Ammon's horn (tissue), 1 donor: ENCODE measurements at regions not wholly inside any gene's neighbourhood (a gene's known extent, or its start where the extent isn't known, plus 50 kb on each side); places are given as distances from the start of the nearest gene placed in this dataset.

Experiments
- DNase-seq: peaks from one replicate; pipeline ENCODE4 v3.0.0-alpha.2; 2016; ENCODE audit warnings: low spot score

DNA sequence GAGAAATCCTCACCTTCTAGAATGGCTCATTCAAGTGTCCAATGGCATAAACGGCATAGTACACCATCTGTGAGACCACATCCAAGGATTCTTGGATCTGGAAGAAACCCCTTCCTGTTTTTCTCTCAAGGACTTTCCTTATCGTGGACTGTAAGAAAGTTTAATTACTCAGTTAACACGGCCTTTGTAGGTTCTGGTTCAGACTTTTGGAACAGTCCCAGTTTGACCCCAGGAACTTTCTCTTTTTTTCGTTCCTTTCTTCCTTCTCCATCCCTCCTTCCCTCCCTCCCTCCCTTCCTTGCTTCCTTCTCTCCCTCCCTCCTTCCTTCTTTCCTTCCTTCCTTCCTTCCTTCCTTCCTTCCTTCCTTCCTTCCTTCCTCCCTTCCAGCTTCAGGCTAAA is 343.5 kb upstream of the SMIM31 start:
- no peak for DNase-seq

DNA sequence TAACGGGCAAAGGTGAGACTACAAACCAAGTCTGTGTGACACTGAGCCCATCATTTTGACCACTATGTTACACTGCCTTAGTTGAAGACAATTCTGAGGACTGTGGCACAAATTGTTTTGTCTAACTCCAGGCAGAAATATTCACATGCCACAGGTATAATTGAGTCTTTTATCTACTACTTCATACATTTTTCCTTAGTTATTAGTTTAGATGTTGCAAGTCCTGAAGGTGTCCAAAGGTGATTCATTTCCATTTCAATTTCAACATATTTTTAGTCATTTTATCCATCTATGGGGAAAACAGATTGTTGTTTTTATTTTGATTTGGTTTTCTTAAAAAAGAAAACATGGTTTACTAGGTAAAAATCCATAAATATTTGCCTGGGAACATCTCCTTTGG is 341.7 kb upstream of the SMIM31 start:
- no peak for DNase-seq

DNA sequence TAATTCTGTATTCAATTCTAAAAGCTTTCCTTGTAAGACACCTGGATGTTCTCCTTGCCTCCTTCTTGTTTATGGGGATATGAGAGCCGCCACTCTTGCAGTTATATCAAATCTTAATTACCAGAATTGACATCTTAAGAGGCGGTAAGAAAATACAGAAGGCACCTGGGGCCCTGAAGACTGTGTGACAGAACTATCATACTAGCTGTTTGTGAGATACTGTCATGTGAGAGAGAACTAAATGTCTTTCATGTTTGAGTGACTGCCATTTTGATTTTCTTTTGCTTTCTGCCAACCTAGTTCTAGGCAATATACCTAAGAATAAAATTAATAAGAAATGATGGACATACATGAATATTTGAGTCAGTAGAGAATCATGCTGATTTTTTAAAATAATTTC is 340.2 kb upstream of the SMIM31 start:
- DNase-seq, result no peak

DNA sequence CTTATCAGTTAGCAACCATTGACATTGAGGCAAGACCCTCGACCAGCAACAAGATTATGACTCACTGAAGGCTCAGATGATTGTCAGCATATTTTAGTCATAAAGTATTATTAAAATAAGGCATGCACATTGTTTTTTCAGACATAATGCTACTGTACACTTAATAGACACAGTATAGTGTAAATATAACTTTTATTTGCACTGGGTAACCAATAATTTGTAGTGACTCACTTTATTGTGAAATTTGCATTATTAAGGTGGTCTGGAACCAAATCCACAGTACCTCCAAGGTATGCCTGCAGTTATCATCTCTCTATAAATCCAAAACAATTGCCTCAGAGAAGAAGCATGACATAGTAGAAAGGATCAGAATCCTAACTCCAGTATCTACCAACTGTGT is 330.1 kb upstream of the SMIM31 start:
- no peak for DNase-seq

DNA sequence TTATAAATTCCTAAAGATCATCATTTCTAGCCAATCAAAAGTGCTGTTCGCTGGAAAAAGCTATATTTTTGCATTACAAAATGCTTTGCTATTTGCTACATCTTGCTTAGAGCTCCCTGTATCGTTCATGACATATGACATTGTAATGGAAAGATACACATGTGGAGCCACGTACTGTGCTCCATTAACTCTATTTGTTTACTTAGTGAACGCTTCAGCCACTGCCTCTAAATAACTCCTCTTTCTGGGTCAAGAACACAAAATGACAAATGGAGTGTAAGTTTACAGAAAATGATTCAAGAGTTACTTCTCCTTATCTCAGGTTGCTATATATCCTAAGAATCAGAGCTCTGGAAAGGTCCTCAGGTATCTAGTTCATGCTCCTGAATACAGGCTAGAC is 329.1 kb upstream of the SMIM31 start:
- no peak for DNase-seq

DNA sequence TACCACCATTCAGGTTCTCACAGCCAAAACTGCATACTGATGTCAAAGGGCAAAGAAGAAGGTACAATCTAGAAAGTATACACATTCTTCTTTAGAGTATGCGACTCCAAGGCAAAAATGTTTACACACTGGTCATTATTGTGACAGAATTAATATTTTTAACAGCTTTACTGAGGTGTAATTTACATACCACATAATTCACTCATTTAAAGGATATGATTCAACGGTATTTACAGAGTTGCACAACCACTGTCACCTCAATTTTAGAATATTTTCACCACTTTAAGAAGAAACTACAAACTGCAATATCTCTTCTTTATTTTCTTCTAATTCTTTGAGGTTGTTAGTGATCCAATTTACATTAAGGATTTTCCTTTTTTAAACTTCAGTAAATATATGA is 325.4 kb upstream of the SMIM31 start:
- DNase-seq, result no peak

DNA sequence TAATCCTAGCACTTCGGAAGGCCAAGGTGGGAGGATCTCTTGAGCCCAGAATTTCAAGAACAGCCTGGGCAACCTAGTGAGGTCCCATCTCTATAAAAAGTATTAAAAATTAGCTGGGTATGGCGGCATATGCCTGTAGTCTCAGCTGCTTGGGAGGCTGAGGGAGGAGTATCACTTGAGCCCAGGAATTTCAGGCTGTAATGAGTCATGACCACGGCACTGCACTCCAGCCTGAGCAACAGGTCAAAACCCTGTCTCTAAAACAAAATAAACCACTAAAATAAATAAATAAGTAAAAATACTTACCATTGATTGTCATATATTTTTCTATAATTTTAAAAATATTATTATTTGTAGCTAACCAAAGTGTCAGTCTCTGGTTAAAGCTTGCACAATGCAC is 315.6 kb upstream of the SMIM31 start:
- DNase-seq, result no peak

DNA sequence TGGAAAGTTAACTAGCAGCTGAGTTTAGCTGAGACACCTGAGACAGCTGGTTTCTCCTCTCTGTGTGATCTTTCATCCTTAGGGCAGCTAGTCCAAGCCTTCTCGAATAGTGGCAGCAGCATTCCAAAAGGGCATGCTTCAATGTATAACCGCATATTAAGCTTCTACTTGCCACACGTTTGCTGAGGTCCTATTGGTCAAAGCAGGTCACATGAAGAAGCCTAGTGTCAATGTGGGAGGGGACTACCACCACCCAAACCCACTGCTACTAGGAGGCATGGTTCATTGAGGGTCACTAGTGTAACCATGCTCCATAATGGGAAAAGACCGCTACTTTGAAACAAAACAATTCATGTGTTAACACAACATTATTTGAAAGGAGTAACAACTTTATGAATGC is 314.9 kb upstream of the SMIM31 start:
- no peak for DNase-seq

DNA sequence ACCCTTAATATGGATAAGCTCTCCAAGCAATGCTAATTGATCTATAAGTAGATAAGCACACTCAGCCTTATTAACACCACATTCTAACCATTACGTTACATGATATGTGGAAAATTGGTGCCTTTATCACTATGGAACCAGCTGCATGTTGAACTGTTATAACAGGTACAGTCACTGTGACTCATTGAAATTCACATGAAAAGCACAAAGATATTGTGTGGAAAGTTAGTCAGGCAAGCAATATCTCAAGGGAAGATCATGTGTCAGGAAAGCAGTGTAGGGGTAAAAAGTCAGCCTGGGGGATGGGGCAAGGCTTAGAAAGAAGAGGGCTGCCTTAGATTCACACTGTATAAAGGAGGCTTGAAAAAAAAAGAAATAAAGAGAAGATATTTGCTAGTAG is 313.7 kb upstream of the SMIM31 start:
- no peak for DNase-seq

DNA sequence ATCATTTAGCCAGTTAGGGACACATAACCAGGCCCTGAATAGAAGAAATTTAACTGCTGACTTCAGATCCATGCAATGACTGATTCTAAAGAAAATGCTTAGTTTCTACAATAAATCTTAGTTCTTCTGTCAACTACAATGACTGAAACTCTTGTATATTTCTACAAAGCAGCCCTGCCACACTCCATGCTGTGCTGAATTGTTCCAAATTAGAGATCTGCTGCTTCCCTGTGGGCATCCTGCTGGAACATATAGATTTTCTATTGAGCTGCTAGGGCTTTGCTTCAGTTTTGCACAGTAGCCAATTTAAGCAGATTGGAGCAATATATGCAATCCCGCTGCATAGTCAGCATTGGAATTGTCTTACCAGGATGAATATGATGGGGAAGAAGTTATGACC is 312.8 kb upstream of the SMIM31 start:
- DNase-seq, result no peak

DNA sequence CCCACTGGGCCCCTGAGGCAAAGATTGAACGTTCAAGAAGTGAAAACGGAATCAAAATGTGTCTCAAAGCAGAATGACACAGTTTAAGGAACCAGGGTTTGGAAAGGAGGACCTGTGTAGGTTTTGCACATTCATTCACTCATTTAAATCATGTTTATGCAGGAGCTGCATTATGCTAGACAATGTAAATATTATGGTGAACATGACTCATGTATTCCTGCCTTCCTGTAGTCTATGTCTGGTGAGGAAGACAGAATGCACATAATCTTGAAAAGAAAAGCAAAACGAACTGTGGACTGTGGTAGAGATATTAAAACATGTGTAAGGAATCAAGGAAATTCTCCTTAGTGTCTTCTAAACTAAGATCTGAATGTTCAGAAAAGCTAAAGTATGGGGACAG is 311.8 kb upstream of the SMIM31 start:
- no peak for DNase-seq

DNA sequence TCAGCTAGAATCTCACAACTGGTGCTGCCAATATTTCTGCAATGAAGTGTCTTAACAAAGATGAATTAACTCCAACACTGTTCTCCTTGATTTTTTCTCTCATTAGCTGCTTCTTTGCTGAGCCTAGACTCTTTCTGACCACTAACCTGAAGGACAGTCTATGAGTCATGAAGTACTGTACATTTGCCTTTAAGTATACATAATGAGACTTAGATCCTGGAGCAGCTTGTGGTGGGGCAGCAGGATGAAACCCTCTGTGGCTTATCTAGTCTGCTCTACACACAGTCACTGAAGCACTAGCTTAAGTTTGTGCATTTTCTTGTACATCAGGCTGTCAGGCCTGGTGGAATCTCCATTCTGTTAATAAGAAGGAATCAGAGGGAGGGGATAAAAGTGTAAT is 307.4 kb upstream of the SMIM31 start:
- no peak for DNase-seq

DNA sequence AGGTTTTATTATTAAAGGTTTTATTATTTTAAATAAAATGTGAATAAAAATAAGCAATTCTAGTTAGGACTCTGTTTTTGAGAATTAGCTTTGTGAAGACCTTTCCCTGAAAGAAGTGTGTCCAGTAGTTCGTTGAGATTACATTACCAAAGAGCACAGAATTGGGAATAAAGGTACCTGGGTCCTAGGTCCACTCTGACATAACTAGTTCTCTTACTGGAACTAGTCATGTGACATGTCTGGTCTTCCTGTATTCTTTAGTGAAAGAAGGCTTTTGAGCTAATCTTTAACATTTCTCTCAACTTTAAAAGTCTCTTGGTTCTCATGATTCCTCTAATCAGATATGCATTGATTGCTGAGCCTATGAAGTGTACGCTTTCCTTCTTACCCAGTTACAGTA is 292.0 kb upstream of the SMIM31 start:
- DNase-seq, result no peak

DNA sequence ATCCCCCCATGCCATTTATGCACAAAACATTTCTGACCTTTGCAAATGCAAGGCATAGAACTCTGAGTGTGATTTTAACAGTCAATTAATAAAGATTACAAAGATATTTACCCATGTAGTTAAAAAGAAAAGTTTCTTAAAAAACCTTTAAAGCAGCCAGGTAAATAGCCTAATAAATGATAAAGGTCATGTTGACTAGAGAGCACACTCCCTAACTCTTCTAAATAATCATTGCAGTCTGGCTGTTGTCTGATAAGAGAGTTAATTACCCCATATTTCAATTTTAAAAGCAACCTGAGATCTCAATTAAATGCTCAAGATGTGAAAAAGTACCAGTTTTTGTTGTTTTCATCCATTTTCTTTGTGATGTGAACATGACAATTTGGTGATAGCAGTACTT is 291.5 kb upstream of the SMIM31 start:
- no peak for DNase-seq

DNA sequence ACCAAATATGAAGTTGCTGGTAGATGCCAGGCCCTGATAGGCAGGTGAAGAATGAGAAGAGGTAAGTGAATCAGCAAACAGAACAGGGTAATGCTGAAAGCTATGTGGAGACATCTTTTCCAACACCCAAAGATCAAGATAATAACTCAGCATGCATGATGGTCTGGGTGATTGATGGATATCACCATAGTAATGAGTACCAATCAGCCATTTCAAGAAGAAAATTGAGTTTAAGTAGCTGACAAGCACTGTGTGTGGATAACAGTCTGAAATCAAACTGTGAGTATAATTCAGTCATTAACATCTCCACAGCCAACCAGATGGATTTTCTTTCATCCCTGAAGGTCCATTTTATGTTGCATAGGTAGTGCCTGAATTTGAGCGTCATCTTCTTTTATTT is 289.6 kb upstream of the SMIM31 start:
- DNase-seq, result no peak

DNA sequence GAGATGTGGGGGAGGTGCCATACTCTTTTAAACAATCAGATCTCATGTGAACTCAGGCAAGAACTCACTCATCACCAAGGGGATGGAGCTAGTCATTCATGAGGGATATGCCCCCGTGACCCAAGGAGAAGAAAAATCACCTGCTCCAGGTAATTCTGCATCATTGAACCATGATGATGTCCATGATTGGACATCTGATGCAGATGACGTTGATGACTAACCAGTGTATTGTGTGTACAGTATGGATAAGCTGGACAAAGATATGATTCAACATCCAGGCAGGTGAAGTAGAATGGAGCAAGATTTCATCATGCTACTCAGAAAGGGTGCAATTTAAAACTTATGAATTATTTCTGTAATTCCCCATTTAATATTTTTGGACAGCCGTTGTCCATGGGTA is 286.4 kb upstream of the SMIM31 start:
- no peak for DNase-seq

DNA sequence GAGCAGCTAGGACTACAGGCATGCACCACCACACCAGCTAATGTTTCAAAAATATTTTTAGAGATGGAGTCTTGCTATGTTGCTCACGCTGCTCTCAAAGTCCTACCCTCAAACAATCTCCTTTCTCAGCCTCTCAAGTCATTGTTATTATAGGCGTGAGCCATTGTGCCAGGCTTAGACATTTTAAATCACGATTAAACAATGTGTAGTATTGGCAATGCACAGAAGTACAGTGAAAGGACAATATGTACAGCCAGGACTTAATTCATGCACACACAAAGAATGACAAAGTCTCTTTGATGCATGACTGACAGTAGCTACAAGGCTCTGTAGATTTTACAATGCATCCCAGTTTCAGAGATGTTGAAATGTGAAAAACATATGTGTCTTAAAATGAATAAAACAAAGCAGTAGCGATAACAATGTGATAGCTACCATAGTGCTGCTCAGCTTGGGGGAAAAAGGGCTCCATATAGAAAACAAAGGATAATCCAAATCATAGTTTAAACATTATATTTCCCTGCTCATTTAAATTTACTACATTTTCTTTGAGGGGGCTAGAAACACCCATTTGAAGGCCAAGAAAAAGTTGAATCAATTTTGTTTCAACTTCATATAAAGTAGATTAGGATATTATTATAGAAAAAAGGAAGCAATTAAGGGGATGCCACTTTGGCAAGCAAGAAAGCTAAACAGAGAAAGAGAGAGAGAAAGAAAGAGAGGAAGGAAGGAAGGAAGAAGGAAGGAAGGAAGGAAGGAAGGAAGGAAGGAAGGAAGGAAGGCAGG is 272.4 kb upstream of the SMIM31 start:
- no peak for DNase-seq

DNA sequence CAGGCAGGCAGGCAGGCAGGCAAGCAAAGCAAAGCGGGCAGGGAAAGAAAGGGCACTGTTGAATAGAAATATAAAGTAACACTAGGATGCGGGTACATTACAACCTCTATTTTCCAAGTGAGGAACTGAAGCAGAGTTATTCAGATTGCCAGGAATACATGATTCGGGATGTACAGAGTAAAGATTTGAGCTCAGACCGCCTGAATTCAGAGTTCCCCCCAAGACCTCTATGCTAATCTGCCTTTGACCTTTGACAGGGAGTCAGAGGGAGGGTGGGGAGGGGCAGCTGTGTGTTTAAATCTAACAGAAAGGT is 271.9 kb upstream of the SMIM31 start:
- no peak for DNase-seq

DNA sequence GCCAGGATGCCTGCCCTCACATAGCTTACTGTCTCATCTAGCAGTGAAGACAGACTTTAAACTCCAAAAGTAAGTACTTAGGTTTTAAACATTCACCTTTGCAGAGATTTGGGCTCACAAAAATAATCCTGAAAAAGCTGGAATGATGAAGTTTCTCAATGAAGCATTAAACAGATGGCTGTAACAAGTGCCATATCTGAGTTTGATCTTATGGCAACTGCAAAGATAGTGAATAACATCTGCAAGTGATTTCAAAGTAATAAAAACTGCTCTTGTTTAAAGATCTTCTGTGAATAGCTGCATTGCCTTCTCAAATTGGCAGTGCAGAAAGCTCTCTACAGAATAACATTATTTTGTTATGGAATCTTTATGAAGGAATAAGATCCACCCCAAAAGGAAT is 271.2 kb upstream of the SMIM31 start:
- no peak for DNase-seq

DNA sequence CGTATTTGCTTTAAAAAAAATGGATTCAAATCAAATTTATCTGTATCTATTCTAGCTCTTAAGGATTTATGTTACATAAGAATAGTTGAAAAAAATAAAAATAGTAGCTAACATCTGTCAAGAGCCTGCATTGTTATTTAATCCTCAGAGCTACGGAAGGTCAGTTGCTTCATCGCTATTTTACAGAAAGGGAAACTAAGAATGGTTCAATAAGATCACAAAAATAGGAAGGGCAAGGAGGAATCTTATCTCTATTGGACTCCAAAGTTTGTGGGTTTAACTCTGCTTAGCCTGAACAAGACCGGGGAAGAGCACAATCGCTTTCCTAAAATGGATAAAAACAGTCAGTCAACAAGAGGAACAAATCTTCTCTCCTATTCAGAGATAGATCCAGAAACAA is 270.2 kb upstream of the SMIM31 start:
- no peak for DNase-seq

DNA sequence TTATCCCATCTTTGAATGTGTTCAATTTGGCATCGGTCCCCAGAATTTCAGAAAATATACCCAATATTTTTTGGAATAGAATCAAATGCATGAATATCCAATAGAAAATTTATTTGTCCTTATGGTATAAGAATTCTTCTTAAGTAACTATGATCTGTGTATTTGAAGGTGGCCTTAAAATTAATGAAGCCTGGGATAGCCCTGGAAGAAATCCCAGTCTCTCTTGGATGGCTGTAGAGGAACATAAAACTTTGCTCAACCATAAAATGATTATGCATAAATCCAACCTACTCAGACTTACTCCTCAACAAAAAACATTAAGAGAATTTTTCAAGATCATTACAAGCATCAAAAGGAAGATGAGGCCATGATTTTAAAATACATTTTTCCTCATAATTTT is 269.4 kb upstream of the SMIM31 start:
- DNase-seq, result no peak

DNA sequence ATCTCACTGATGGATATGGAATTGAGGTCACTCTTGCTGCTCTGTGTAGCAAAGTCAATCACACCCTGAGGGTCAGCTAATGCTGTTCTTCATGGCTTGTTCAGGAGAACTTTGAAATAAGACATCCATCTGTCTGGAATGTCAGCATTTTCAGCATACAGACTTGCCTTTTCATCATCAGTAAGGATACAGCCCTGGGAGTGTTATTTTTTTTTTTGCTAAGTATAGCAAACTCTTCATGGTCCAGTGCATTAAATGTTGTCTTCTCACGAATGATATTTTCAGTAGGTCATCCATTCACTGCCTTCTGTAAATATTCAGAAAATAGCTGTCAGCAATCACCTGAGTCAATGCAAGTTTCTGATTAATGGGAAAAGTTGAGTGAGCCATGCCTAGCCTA is 268.8 kb upstream of the SMIM31 start:
- no peak for DNase-seq

DNA sequence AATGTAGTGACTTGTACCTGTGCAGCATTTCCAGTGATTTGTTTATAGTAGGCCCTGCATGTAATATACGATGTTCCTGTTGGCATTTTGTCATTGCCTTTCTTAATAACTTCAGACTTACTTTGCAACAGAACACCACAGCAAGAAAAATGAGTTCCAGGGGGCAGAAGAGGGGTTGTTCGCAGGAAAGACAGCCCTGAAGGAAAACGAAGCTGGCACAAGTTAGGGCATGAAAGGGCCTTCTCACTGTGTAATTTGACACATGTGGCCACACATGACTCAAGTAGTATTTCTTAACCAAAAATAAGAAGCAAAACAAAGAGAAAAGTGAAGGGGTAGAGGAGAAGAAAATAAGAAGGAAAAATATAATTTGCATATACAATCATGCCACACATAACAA is 265.8 kb upstream of the SMIM31 start:
- DNase-seq, result no peak

DNA sequence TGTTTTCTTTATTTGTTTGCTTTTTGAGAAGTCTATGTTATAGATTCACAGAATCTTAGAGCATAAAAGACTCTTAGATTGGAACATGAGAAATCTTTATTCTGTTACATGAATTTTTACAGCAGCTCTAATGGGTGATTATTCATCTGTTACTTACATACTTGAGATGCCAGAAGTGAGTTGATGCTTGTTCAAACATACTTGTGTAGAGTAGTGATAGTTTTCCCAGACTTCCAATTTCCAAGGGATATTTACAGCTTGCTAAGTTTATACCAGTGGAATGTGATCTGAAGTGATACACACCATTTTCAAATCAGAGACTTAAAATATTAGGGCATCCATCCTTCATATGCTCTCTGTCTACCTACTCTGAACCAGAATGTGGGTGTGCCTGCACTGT is 252.9 kb upstream of the SMIM31 start:
- DNase-seq, result no peak

DNA sequence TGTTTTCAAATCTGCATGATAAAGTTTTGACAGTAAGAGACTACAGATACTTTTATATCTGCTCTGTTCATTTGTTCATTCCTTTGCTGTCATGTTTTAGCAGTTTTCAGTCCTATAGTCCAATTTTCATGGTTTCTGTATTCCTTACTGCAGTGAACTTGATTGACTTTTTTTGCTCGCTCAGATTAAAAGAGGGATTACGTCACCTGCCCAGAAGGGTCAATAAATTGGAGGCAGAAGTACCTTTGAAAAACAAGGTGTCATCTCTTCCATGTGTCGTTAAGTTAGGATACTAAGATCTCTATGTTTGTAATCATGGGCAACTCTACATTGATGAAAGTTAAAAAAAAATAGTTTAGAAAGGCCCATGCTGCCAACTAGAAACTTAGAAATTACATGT is 250.1 kb upstream of the SMIM31 start:
- no peak for DNase-seq
